NCI-H146 treated with DMSO at 0.1 percent for 48 hours (cell line): ENCODE measurements at regions not wholly inside any gene's neighbourhood (a gene's known extent, or its start where the extent isn't known, plus 50 kb on each side); places are given as distances from the start of the nearest gene placed in this dataset.

Source experiments
- DNase-seq: peaks from one replicate; lab custom pipeline; 2025; ENCODE audit not compliant: unreplicated experiment; lab: John Stamatoyannopoulos, UW

- DNase-seq = no peak
These were observed 342.0 kb upstream of the ACTBL2 start for GRCh38 chr5:57824623-57825022.

- no peak for DNase-seq
These were observed 341.4 kb upstream of the ACTBL2 start for GRCh38 chr5:57824047-57824446.

- DNase-seq = no peak
These were observed 340.0 kb upstream of the ACTBL2 start for GRCh38 chr5:57822651-57823050.

GRCh38 chr5:57818397-57818796 is 335.8 kb upstream of the ACTBL2 start:
- no peak for DNase-seq

GRCh38 chr5:57817924-57818323 is 335.3 kb upstream of the ACTBL2 start:
- DNase-seq = no peak

- DNase-seq = no peak
These were observed 334.4 kb upstream of the ACTBL2 start for GRCh38 chr5:57817001-57817453.

- DNase-seq = no peak
These were observed 333.5 kb upstream of the ACTBL2 start for GRCh38 chr5:57816108-57816507.

- DNase-seq = no peak
These were observed 323.1 kb upstream of the ACTBL2 start for GRCh38 chr5:57805732-57806131.

GRCh38 chr5:57805170-57805569 is 322.6 kb upstream of the ACTBL2 start:
- no peak for DNase-seq

- no peak for DNase-seq
These were observed 321.9 kb upstream of the ACTBL2 start for GRCh38 chr5:57804505-57804904.

GRCh38 chr5:57804007-57804444 is 321.4 kb upstream of the ACTBL2 start:
- no peak for DNase-seq

GRCh38 chr5:57802131-57802530 is 319.5 kb upstream of the ACTBL2 start:
- no peak for DNase-seq

GRCh38 chr5:57795203-57795602 is 312.6 kb upstream of the ACTBL2 start:
- no peak for DNase-seq

- DNase-seq = no peak
These were observed 309.3 kb upstream of the ACTBL2 start for GRCh38 chr5:57791875-57792274.

GRCh38 chr5:57785946-57786345 is 303.3 kb upstream of the ACTBL2 start:
- no peak for DNase-seq

GRCh38 chr5:57784121-57784520 is 301.5 kb upstream of the ACTBL2 start:
- no peak for DNase-seq

- no peak for DNase-seq
These were observed 301.1 kb upstream of the ACTBL2 start for GRCh38 chr5:57783693-57784092.

GRCh38 chr5:57780961-57781325 is 298.3 kb upstream of the ACTBL2 start:
- DNase-seq = no peak

- DNase-seq = no peak
These were observed 297.8 kb upstream of the ACTBL2 start for GRCh38 chr5:57780306-57780960.

- DNase-seq = peak; percentile 17
These were observed 297.0 kb upstream of the ACTBL2 start for GRCh38 chr5:57779383-57780223.

GRCh38 chr5:57778501-57779091 is 296.0 kb upstream of the ACTBL2 start:
- no peak for DNase-seq

GRCh38 chr5:57777174-57777581 is 294.6 kb upstream of the ACTBL2 start:
- no peak for DNase-seq
